GM19351 (cell line): ENCODE measurements at regions not wholly inside any gene's neighbourhood (a gene's known extent, or its start where the extent isn't known, plus 50 kb on each side); places are given as distances from the start of the nearest gene placed in this dataset.
A peak's percentile ranks its signal among the peaks of the same experiment; 100 is the strongest.

Experiments used
- ATAC-seq: cut with Tn5 transposase; IDR thresholded peaks from one replicate; pipeline ENCODE4 v1.9.1; 2021; ENCODE audit warnings: mild to moderate bottlenecking, moderate library complexity; ENCODE audit not compliant: unreplicated experiment

DNA sequence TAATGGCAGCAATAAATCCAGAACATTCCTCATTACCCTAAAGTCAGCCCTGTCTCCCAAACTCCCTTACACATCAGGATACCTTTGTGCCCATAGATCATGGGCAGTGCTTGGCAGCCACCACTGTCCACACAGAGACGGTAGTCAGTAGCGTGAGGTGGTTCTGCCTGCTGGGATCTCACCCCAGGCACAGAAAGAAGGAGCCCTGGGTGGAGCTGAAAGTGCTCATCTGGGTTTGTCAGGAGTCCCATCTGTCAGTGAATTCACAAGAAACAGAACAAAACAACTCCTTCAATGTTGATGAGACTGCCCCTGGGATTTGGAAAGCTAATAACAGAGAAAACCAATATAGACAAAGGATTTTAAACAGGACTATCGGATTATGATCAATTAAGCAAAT lies 90.2 kb upstream of the PRSS58 start:
- no peak for ATAC-seq

- no peak for ATAC-seq
These were observed 89.2 kb upstream of the PRSS58 start for GRCh38 chr7:142347091-142347490.

- no peak for ATAC-seq
These were observed 88.0 kb upstream of the PRSS58 start for GRCh38 chr7:142345811-142346210.

- ATAC-seq: no peak
These were observed 81.0 kb upstream of the PRSS58 start for GRCh38 chr7:142338633-142339501.

GRCh38 chr7:142337054-142338001 lies 79.5 kb upstream of the PRSS58 start:
- ATAC-seq: no peak

- ATAC-seq: no peak
These were observed 76.9 kb upstream of the PRSS58 start for GRCh38 chr7:142334806-142335205.

DNA sequence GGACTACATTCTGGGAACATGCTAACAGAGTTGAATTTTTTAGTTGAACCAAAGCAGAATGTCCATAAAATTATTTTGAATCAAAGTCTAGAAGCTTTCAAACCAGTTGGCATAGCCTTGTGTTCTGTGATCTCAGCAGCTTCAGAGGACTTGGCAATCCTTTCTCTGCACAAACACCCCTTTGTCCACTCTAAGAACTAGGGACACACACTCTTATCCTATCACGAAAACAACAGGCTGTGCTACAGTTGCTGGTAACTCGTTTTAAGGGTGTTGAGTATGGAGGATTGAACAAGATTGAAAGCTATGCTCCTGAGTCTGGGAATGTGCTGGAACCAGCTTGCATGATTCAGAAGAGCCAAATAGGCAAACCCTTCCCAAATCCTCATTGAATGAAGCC lies 76.4 kb upstream of the PRSS58 start:
- no peak for ATAC-seq

DNA sequence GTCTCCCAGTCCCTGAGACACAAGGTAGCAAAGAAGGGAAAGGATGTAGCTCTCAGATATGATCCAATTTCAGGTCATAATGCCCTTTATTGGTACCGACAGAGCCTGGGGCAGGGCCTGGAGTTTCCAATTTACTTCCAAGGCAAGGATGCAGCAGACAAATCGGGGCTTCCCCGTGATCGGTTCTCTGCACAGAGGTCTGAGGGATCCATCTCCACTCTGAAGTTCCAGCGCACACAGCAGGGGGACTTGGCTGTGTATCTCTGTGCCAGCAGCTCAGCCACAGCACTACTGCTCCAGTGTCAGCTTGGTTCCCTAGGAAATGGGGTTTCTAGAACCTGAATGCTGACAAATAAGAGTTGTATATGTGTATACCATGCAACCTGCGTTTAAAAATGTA lies 74.6 kb upstream of the PRSS58 start:
- ATAC-seq: no peak

GRCh38 chr7:142331941-142332340 lies 74.1 kb upstream of the PRSS58 start:
- ATAC-seq: no peak

GRCh38 chr7:142329062-142329790 lies 71.4 kb upstream of the PRSS58 start:
- ATAC-seq: no peak

DNA sequence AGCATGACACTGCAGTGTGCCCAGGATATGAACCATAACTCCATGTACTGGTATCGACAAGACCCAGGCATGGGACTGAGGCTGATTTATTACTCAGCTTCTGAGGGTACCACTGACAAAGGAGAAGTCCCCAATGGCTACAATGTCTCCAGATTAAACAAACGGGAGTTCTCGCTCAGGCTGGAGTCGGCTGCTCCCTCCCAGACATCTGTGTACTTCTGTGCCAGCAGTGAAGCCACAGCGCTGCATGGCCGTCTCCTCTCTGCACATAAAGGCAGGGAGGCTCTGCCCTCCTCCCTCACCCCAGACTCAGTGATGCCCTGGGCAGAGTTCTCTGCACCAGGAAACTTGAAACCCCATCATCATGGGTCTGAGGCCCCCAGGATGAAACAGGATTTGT lies 70.7 kb upstream of the PRSS58 start:
- no peak for ATAC-seq

- ATAC-seq: no peak
These were observed 70.0 kb upstream of the PRSS58 start for GRCh38 chr7:142327628-142328405.

GRCh38 chr7:142323706-142324105 lies 65.8 kb upstream of the PRSS58 start:
- peak; percentile 59 for ATAC-seq

GRCh38 chr7:142321391-142321790 lies 63.5 kb upstream of the PRSS58 start:
- ATAC-seq: no peak

- ATAC-seq: no peak
These were observed 63.0 kb upstream of the PRSS58 start for GRCh38 chr7:142320883-142321282.

- ATAC-seq: peak; percentile 70
These were observed 62.1 kb upstream of the PRSS58 start for GRCh38 chr7:142319970-142320369.

GRCh38 chr7:142314281-142314680 lies 56.4 kb upstream of the PRSS58 start:
- ATAC-seq: no peak

- ATAC-seq: no peak
These were observed 55.7 kb upstream of the PRSS58 start for GRCh38 chr7:142313528-142313927.

GRCh38 chr7:142311876-142312275 lies 54.0 kb upstream of the PRSS58 start:
- no peak for ATAC-seq

- no peak for ATAC-seq
These were observed 51.1 kb upstream of the PRSS58 start for GRCh38 chr7:142308918-142309317.
